HCT116 (cell line): ENCODE measurements at regions not wholly inside any gene's neighbourhood (a gene's known extent, or its start where the extent isn't known, plus 50 kb on each side); places are given as distances from the start of the nearest gene placed in this dataset.

Source experiments
- ATAC-seq: fragments of 200-7000 bp; cut with Tn5 transposase; 2 replicates; pipeline ENCODE4 v1.9.1; 2020; ENCODE audit warnings: mild to moderate bottlenecking, moderate library complexity
- BruUV-seq: library from RNA; stranded (reverse); fragments of 400-500 nt; replicated peaks from 2 replicates; lab custom pipeline; 2021; lab: Mats Ljungman, UMichigan
- CTCF ChIA-PET: fragments of 300-600 bp; sonication (Branson Sonifier 250); formaldehyde crosslinking; loops from one replicate; lab custom pipeline; 2021; ENCODE audit warnings: antibody characterized with exemption; lab: Charles Lee
- POLR2A ChIA-PET: fragments of 300-600, 350-600 bp; sonication (Branson Sonifier 250); formaldehyde crosslinking; loops from one replicate; lab custom pipeline; 2021; ENCODE audit warnings: antibody characterized with exemption; lab: Charles Lee
- RAD21 ChIA-PET, 2 experiments: fragments of 300-600 bp; sonication (Branson Sonifier 250); formaldehyde crosslinking; loops; one replicate each; lab custom pipeline; 2023; ENCODE audit warnings: low total read pairs in 2 of 2; ENCODE audit not compliant: uncharacterized antibody in 2 of 2, unreplicated experiment in 2 of 2, low non-redundant PET in 1 of 2; lab: Charles Lee
- DNase-seq: peaks from one replicate; pipeline ENCODE4 v3.0.0-alpha.2; 2010; ENCODE audit warnings: low read depth, low spot score
- H2AFZ ChIP-seq: fragments of 200-600 bp; shearing (Covaris generic), sonication (generic); 2 replicates; pipeline ENCODE4 v1.6.1; 2017; ENCODE audit warnings: low read depth, mixed run types, mixed read lengths, antibody characterized with exemption, low read length; ENCODE audit not compliant: poor library complexity, severe bottlenecking
- H3K27ac ChIP-seq: 2 replicates; pipeline ENCODE4 v1.5.1; 2012; ENCODE audit warnings: low read depth, low read length
- H3K27me3 ChIP-seq: fragments of 200-600 bp; sonication (generic); 2 replicates; pipeline ENCODE4 v1.6.1; 2016; ENCODE audit warnings: mixed run types, low read length, mixed read lengths; ENCODE audit not compliant: insufficient read depth
- H3K36me3 ChIP-seq, 2 experiments: fragments of 200-500 bp in 1 of 2; fragments of 200-600 bp in 1 of 2; sonication (Bioruptor generic) in 1 of 2; sonication (generic) in 1 of 2; 2 replicates each; pipeline versions ENCODE4 v1.5.1 to v1.6.1; 2014 to 2016; ENCODE audit warnings: low read length in 2 of 2, inconsistent platforms in 1 of 2, mixed read lengths in 1 of 2, mixed run types in 1 of 2; ENCODE audit not compliant: insufficient read depth in 2 of 2, control insufficient read depth in 1 of 2
- H3K4me1 ChIP-seq, 2 experiments: fragments of 200-600 bp in 1 of 2; sonication (generic) in 1 of 2; 2 replicates each; pipeline versions ENCODE4 v1.5.1 to v1.6.1; 2012 to 2017; ENCODE audit warnings: low read length in 2 of 2, inconsistent platforms in 1 of 2, mild to moderate bottlenecking in 1 of 2, mixed read lengths in 1 of 2, mixed run types in 1 of 2, moderate library complexity in 1 of 2; ENCODE audit not compliant: insufficient read depth in 2 of 2, control insufficient read depth in 1 of 2
- H3K4me2 ChIP-seq: fragments of 200-600 bp; sonication (generic); 2 replicates; pipeline ENCODE4 v1.6.1; 2017; ENCODE audit warnings: mixed run types, low read length, mixed read lengths
- H3K4me3 ChIP-seq, 2 experiments: fragments of 200-600 bp in 1 of 2; sonication (generic) in 1 of 2; replicated peaks in 1 of 2; 2 replicates each; pipeline ENCODE4 v1.5.1; 2011 to 2016; ENCODE audit warnings: low read length in 2 of 2, control low read depth in 1 of 2, low read depth in 1 of 2, mild to moderate bottlenecking in 1 of 2, mixed read lengths in 1 of 2, mixed run types in 1 of 2
- H3K79me2 ChIP-seq: fragments of 200-600 bp; sonication (generic); 2 replicates; pipeline ENCODE4 v1.6.1; 2017; ENCODE audit warnings: mild to moderate bottlenecking, mixed run types, low read length, moderate library complexity, mixed read lengths; ENCODE audit not compliant: insufficient read depth
- H3K9ac ChIP-seq: fragments of 200-600 bp; sonication (generic); 2 replicates; pipeline ENCODE4 v1.6.1; 2016; ENCODE audit warnings: low read length, mixed read lengths
- H3K9me2 ChIP-seq: fragments of 200-600 bp; sonication (generic), shearing (Covaris generic); 2 replicates; pipeline ENCODE4 v1.6.1; 2017; ENCODE audit warnings: mixed run types, mild to moderate bottlenecking, moderate library complexity; ENCODE audit not compliant: insufficient read depth
- H3K9me3 ChIP-seq, 2 experiments: fragments of 200-500 bp in 1 of 2; fragments of 200-600 bp in 1 of 2; sonication (Bioruptor generic) in 1 of 2; sonication (generic) in 1 of 2; 2 replicates each; pipeline ENCODE4 v1.6.1; 2014 to 2017; ENCODE audit warnings: low read length in 2 of 2, mixed read lengths in 2 of 2, inconsistent platforms in 1 of 2, low read depth in 1 of 2, mild to moderate bottlenecking in 1 of 2, mixed run types in 1 of 2, moderate library complexity in 1 of 2; ENCODE audit not compliant: control insufficient read depth in 1 of 2, insufficient read depth in 1 of 2
- H4K20me1 ChIP-seq: fragments of 200-600 bp; sonication (generic), shearing (Covaris generic); 2 replicates; pipeline ENCODE4 v1.6.1; 2017; ENCODE audit warnings: mixed run types, mild to moderate bottlenecking, moderate library complexity; ENCODE audit not compliant: insufficient read depth
- EZH2phosphoT487 ChIP-seq: fragments of 200-600 bp; IDR thresholded peaks from 2 replicates; pipeline ENCODE4 v1.6.1; 2018; ENCODE audit warnings: antibody characterized with exemption, borderline replicate concordance
- POLR2AphosphoS5 ChIP-seq: IDR thresholded peaks from 2 replicates; pipeline ENCODE4 v1.6.1; 2011; ENCODE audit warnings: mild to moderate bottlenecking, low read depth, low read length, moderate library complexity
- RAD21 ChIP-seq: IDR thresholded peaks from 2 replicates; pipeline ENCODE4 v1.6.1; 2012; ENCODE audit warnings: low read depth, mild to moderate bottlenecking
- intact Hi-C: fragments of 100-400 bp; cut with micrococcal nuclease; formaldehyde crosslinking; loops from 2 replicates; pipeline ENCODE4 v1.10.0; 2022

DNA sequence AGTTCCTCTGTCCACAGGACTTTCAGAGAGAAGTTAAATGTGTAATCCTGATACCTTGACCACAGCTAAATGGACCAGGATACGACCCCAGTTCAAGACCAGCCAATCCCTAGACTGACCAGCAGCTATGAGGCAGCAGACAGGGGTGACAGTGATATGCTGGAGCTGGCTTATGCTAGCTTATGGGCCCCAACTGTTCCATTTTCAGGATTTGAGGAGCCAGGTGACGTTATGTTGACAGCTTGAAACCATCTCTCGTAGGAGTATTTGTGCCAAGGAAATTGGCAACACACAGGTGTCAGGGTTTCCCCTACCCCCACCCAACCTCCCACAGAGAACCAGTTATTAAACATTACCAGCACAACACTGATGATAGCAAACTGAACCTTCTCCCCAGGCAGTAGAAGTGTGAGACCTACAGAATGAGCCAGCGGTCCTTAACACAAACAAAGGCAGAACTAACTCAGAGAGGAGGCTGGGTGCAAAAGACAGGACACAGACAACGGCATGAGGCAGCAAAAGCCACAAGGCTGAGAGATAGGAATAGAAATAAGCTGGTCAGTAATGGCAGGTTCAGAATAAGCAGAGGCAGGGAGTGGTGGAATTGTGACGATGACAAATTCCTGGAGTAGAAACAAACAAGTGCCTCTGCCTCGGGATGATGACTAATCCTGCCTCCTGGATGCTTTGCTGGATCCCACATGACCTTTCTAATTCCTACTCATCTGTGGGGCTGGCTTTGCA lies 85.6 kb upstream of the CPEB2 start:
- TF ChIP-seq EZH2phosphoT487, result no peak
- no peak for TF ChIP-seq POLR2AphosphoS5
- Histone ChIP-seq H3K79me2 (no peaks in the 10 kb centered on the region), H3K36me3 (no peaks in the 10 kb centered on the region), H3K4me1 (peaks cover 4 to 13% of the 10 kb centered on the region in 2 experiments; a peak in 3 of 4 replicates), H3K4me3 (no peak overlapping the region), H3K9ac (no peak overlapping the region), H3K9me3 (no peaks in the 10 kb centered on the region), H3K4me2 (peak overlapping the region; percentile 49), H4K20me1 (no peaks in the 10 kb centered on the region), H3K9me2 (no peaks in the 10 kb centered on the region), H3K27me3 (no peaks in the 10 kb centered on the region), H2AFZ (peak overlapping the region; percentile 53), H3K27ac (no peak overlapping the region)
- ATAC-seq, result peak; percentile 79
- BruUV-seq, result no TSS peak
- peak; percentile 10 for DNase-seq
- POLR2A ChIA-PET, result no interaction called here
- RAD21 ChIA-PET, result no interaction called here
- intact Hi-C loops, result no loop called here
- CTCF ChIA-PET, result no interaction called here

DNA sequence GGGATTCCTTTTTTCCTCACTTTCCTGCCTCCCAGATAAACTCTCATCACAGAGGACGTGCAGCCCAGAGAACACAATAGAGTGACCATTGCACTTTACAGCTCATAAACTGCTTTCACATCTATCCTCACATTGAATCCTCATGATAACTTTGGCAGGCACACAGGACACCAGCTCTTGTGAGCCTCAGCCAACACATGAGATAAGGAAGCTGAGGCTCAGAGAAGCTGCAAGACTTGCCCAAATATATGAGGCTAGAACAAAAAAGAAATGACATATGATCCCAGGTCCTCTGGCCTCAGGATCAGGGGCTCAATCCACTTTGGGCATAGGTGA lies 85.0 kb upstream of the CPEB2 start:
- intact Hi-C loops, result no loop called here
- Histone ChIP-seq H3K9me3 (no peaks in the 10 kb centered on the region), H2AFZ (peak overlapping the region; percentile 45), H3K79me2 (no peaks in the 10 kb centered on the region), H3K27me3 (no peaks in the 10 kb centered on the region), H4K20me1 (no peaks in the 10 kb centered on the region), H3K4me2 (peak overlapping the region; percentile 49), H3K9ac (no peak overlapping the region), H3K36me3 (no peaks in the 10 kb centered on the region), H3K9me2 (no peaks in the 10 kb centered on the region), H3K27ac (no peak overlapping the region), H3K4me1 (peaks cover 4 to 13% of the 10 kb centered on the region in 2 experiments; a peak in 3 of 4 replicates), H3K4me3 (no peak overlapping the region)
- DNase-seq, result no peak
- ChIA-PET POLR2A (no interaction called here), CTCF (no interaction called here), RAD21 (no interaction called here)
- BruUV-seq, result no TSS peak
- peak; percentile 25; the same call in 1 of the 2 replicates for ATAC-seq
- no peak for TF ChIP-seq RAD21
